ENCODE measurements at regions not wholly inside any gene's neighbourhood (a gene's known extent, or its start where the extent isn't known, plus 50 kb on each side); places are given as distances from the start of the nearest gene placed in this dataset.
"Not testable (repeated sequence)": the region's sequence is repeated elsewhere in the genome, so short reads cannot be mapped to it uniquely, and the experiment has no call there.

GRCh38 chr22:23394525-23395326 is 185.4 kb downstream of the IGLL1 start:
- DNase-seq (ENCODE audit: low read depth, low spot score) (no peak), ATAC-seq (no peak)
- in situ Hi-C loops (cut with HindIII; ENCODE audit: low pct_unique_long_range_greater_than_20kb, low sequenced_read_pairs) (no loop called here), intact Hi-C loops (cut with micrococcal nuclease; ENCODE audit: unreplicated experiment) (no loop called here)
- no peak for TF ChIP-seq TCF7L2 (IDR thresholded peaks at IDR 0.05; ENCODE audit: low read depth, low read length)
- no peak for TF ChIP-seq SIN3A (IDR thresholded peaks at IDR 0.05; ENCODE audit: borderline replicate concordance, insufficient read depth, low read depth, low read length)
- no peak for TF ChIP-seq REST (IDR thresholded peaks at IDR 0.05; ENCODE audit: insufficient read depth in 1 of 2, low read depth in 2 of 2, low read length in 1 of 2)
- Histone ChIP-seq H3K27ac (ENCODE audit: low read length) (no peak overlapping the region), H3K9me3 (ENCODE audit: control insufficient read depth, insufficient read depth, low read depth, low read length) (no peaks in the 10 kb centered on the region), H3K27me3 (ENCODE audit: control insufficient read depth, insufficient read depth, low read length) (no peaks in the 10 kb centered on the region), H3K4me1 (ENCODE audit: control insufficient read depth, insufficient read depth, low read length) (no peaks in the 10 kb centered on the region), H3K4me3 (ENCODE audit: low read depth in 2 of 2, low read length in 2 of 2) (no peak overlapping the region), H3K36me3 (ENCODE audit: control insufficient read depth, insufficient read depth, low read length) (no peaks in the 10 kb centered on the region)
- POLR2A ChIA-PET, result no interaction called here
- CTCF ChIA-PET, result no interaction called here
- BruUV-seq (replicated peaks), result no TSS peak

- BruUV-seq (replicated peaks), result no TSS peak
- in situ Hi-C loops (cut with HindIII; ENCODE audit: low pct_unique_long_range_greater_than_20kb, low sequenced_read_pairs), result no loop called here
- Histone ChIP-seq H3K4me3 (ENCODE audit: low read depth in 2 of 2, low read length in 2 of 2) (no peak overlapping the region), H3K4me1 (ENCODE audit: control insufficient read depth, insufficient read depth, low read length) (no peaks in the 10 kb centered on the region), H3K9me3 (ENCODE audit: control insufficient read depth, insufficient read depth, low read depth, low read length) (no peaks in the 10 kb centered on the region), H3K27ac (ENCODE audit: low read length) (no peak overlapping the region), H3K27me3 (ENCODE audit: control insufficient read depth, insufficient read depth, low read length) (no peaks in the 10 kb centered on the region), H3K36me3 (ENCODE audit: control insufficient read depth, insufficient read depth, low read length) (no peaks in the 10 kb centered on the region)
- DNase-seq (ENCODE audit: low read depth, low spot score) (no peak), ATAC-seq (no peak)
- ChIA-PET CTCF (interaction anchor here (0.6 kb wide), 1 partner anchor 219 kb away, joined by 4 read pairs; no protein-coding TSS in a partner anchor), POLR2A (no interaction called here)
- intact Hi-C loops (cut with micrococcal nuclease; ENCODE audit: unreplicated experiment), result no loop called here
- TF ChIP-seq REST (IDR thresholded peaks at IDR 0.05; ENCODE audit: insufficient read depth in 1 of 2, low read depth in 2 of 2, low read length in 1 of 2) (no peak), SIN3A (IDR thresholded peaks at IDR 0.05; ENCODE audit: borderline replicate concordance, insufficient read depth, low read depth, low read length) (no peak), TCF7L2 (IDR thresholded peaks at IDR 0.05; ENCODE audit: low read depth, low read length) (no peak), POLR2AphosphoS5 (IDR thresholded peaks at IDR 0.05; ENCODE audit: low read depth, low read length) (no peak)
- TF ChIP-seq, protein P1, sequence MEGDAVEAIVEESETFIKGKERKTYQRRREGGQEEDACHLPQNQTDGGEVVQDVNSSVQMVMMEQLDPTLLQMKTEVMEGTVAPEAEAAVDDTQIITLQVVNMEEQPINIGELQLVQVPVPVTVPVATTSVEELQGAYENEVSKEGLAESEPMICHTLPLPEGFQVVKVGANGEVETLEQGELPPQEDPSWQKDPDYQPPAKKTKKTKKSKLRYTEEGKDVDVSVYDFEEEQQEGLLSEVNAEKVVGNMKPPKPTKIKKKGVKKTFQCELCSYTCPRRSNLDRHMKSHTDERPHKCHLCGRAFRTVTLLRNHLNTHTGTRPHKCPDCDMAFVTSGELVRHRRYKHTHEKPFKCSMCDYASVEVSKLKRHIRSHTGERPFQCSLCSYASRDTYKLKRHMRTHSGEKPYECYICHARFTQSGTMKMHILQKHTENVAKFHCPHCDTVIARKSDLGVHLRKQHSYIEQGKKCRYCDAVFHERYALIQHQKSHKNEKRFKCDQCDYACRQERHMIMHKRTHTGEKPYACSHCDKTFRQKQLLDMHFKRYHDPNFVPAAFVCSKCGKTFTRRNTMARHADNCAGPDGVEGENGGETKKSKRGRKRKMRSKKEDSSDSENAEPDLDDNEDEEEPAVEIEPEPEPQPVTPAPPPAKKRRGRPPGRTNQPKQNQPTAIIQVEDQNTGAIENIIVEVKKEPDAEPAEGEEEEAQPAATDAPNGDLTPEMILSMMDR (IDR thresholded peaks at IDR 0.05), result no peak
Measured at GRCh38 chr22:23393721-23394320, 186.3 kb downstream of the IGLL1 start.

DNA sequence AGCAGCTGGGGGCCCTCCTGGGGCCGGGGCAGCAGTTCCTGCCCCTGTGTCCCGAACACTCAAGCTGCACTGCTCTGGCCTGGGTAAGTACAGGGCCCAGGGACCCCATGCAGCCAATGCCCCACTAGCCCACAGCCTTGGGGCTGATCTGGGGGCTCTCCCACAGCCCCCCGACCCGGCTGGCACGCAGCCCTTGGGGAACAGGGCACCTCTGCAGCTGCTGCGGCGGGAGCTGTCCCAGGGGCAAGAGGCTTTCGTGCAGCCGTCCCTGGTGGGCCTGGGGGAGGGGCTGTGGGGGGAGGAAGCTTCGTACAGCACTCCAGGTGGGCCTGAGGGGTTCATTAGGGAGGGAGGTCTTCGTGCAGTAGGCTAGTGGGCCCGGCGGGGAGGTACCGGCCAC is 186.9 kb downstream of the IGLL1 start:
- intact Hi-C loops (cut with micrococcal nuclease; ENCODE audit: unreplicated experiment); CTCF ChIA-PET; H3K27me3 ChIP-seq (ENCODE audit: control insufficient read depth, insufficient read depth, low read length); BruUV-seq (replicated peaks); POLR2A ChIA-PET; H3K9me3 ChIP-seq (ENCODE audit: control insufficient read depth, insufficient read depth, low read depth, low read length); H3K36me3 ChIP-seq (ENCODE audit: control insufficient read depth, insufficient read depth, low read length); H3K27ac ChIP-seq (ENCODE audit: low read length); H3K4me3 ChIP-seq (ENCODE audit: low read depth in 2 of 2, low read length in 2 of 2); ATAC-seq; H3K4me1 ChIP-seq (ENCODE audit: control insufficient read depth, insufficient read depth, low read length); DNase-seq (ENCODE audit: low read depth, low spot score); in situ Hi-C loops (cut with HindIII; ENCODE audit: low pct_unique_long_range_greater_than_20kb, low sequenced_read_pairs): not testable (repeated sequence)
